Liver (tissue), 8 donors: ENCODE measurements at regions not wholly inside any gene's neighbourhood (a gene's known extent, or its start where the extent isn't known, plus 50 kb on each side); places are given as distances from the start of the nearest gene placed in this dataset.

ENCODE experiments used
- DNase-seq: peaks from one replicate; pipeline ENCODE4 v3.0.0-alpha.2; 2017; ENCODE audit warnings: low spot score
- H3K27ac ChIP-seq, 2 donors: one replicate each; pipeline ENCODE4 v1.7.0; 2013; ENCODE audit warnings: inconsistent platforms in 2 of 2, low read length in 2 of 2, control low read depth in 1 of 2, low read depth in 1 of 2, mild to moderate bottlenecking in 1 of 2
- H3K27me3 ChIP-seq, 4 donors: one replicate each; pipeline versions ENCODE4 v1.6.1 to v1.7.0; 2013; ENCODE audit warnings: low read length in 3 of 4, inconsistent platforms in 1 of 4, mild to moderate bottlenecking in 1 of 4, moderate library complexity in 1 of 4; ENCODE audit not compliant: control insufficient read depth in 4 of 4, insufficient read depth in 4 of 4
- H3K36me3 ChIP-seq, 4 donors: one replicate each; pipeline versions ENCODE4 v1.6.1 to v1.7.0; 2013; ENCODE audit warnings: low read length in 3 of 4, mild to moderate bottlenecking in 3 of 4, low read depth in 1 of 4, moderate library complexity in 1 of 4; ENCODE audit not compliant: control insufficient read depth in 4 of 4, insufficient read depth in 3 of 4
- H3K4me1 ChIP-seq, 4 donors: one replicate each; pipeline versions ENCODE4 v1.6.1 to v1.7.0; 2013; ENCODE audit warnings: low read length in 3 of 4, mild to moderate bottlenecking in 3 of 4, moderate library complexity in 1 of 4; ENCODE audit not compliant: control insufficient read depth in 4 of 4, insufficient read depth in 4 of 4
- H3K4me3 ChIP-seq, 3 donors: one replicate each; pipeline versions ENCODE4 v1.6.1 to v1.7.0; 2013; ENCODE audit warnings: low read length in 3 of 3, control low read depth in 1 of 3, low read depth in 1 of 3, mild to moderate bottlenecking in 1 of 3
- H3K9ac ChIP-seq, 2 donors: one replicate each; pipeline ENCODE4 v1.7.0; 2013; ENCODE audit warnings: low read length in 2 of 2, mild to moderate bottlenecking in 2 of 2, moderate library complexity in 2 of 2, control low read depth in 1 of 2, low read depth in 1 of 2
- H3K9me3 ChIP-seq, 4 donors: one replicate each; pipeline versions ENCODE4 v1.6.1 to v1.7.0; 2013; ENCODE audit warnings: low read length in 3 of 4; ENCODE audit not compliant: control insufficient read depth in 4 of 4
- EGR1 ChIP-seq, 2 donors: IDR thresholded peaks; 2 replicates each; pipeline ENCODE4 v1.6.1; 2016 to 2018; ENCODE audit warnings: antibody characterized with exemption in 2 of 2, low read depth in 2 of 2
- FOXA1 ChIP-seq: IDR thresholded peaks from 2 replicates; pipeline ENCODE4 v1.6.1; 2016; ENCODE audit warnings: antibody characterized with exemption
- GABPA ChIP-seq, 2 donors: IDR thresholded peaks in 1 of 2; conservative IDR thresholded peaks in 1 of 2; 2 replicates each; pipeline ENCODE4 v1.6.1; 2016; ENCODE audit warnings: antibody characterized with exemption in 2 of 2, mild to moderate bottlenecking in 1 of 2, moderate library complexity in 1 of 2
- HNF4A ChIP-seq, 2 donors: conservative IDR thresholded peaks; 2 replicates each; pipeline ENCODE4 v1.6.1; 2016; ENCODE audit warnings: antibody characterized with exemption in 2 of 2, mild to moderate bottlenecking in 2 of 2
- HNF4G ChIP-seq: IDR thresholded peaks from 2 replicates; pipeline ENCODE4 v1.6.1; 2016; ENCODE audit warnings: antibody characterized with exemption
- JUND ChIP-seq, 2 donors: IDR thresholded peaks; 2 replicates each; pipeline ENCODE4 v1.6.1; 2016; ENCODE audit warnings: antibody characterized with exemption in 2 of 2
- NR2F2 ChIP-seq: IDR thresholded peaks from 2 replicates; pipeline ENCODE4 v1.6.1; 2016; ENCODE audit warnings: antibody characterized with exemption
- RAD21 ChIP-seq, 2 donors: IDR thresholded peaks; 2 replicates each; pipeline ENCODE4 v1.6.1; 2016; ENCODE audit warnings: antibody characterized with exemption in 2 of 2, mild to moderate bottlenecking in 2 of 2
- RXRA ChIP-seq, 2 donors: IDR thresholded peaks; 2 replicates each; pipeline ENCODE4 v1.6.1; 2017 to 2018; ENCODE audit warnings: antibody characterized with exemption in 2 of 2, mild to moderate bottlenecking in 1 of 2
- SP1 ChIP-seq: IDR thresholded peaks from 2 replicates; pipeline ENCODE4 v1.6.1; 2018; ENCODE audit warnings: antibody characterized with exemption, mild to moderate bottlenecking
- TAF1 ChIP-seq: conservative IDR thresholded peaks from 2 replicates; pipeline ENCODE4 v1.6.1; 2016; ENCODE audit warnings: antibody characterized with exemption, mild to moderate bottlenecking
- YY1 ChIP-seq: IDR thresholded peaks from 2 replicates; pipeline ENCODE4 v1.6.1; 2016; ENCODE audit warnings: antibody characterized with exemption, mild to moderate bottlenecking
- WGBS: extraction: QIAGEN DNeasy Blood & Tissue Kit; methylation state at CpG from one replicate; pipeline ENCODE4 v1.1.7; 2013; 5-methylcytosine and 5-hydroxymethylcytosine counted together
- TF ChIP-seq, protein P1 (sequence below): IDR thresholded peaks from 2 replicates; pipeline ENCODE4 v1.6.1; 2016; ENCODE audit warnings: antibody characterized with exemption
- TF ChIP-seq, protein P2 (sequence below): IDR thresholded peaks from 2 replicates; pipeline ENCODE4 v1.6.1; 2016; ENCODE audit warnings: antibody characterized with exemption
- TF ChIP-seq, protein P3 (sequence below): IDR thresholded peaks from 2 replicates; pipeline ENCODE4 v1.6.1; 2016; ENCODE audit warnings: antibody characterized with exemption
- TF ChIP-seq, protein P4 (sequence below): fragments of 150-350 bp; IDR thresholded peaks from 2 replicates; pipeline ENCODE4 v1.5.1; 2017; ENCODE audit warnings: improper control_type of control experiment, low read depth, low read length; ENCODE audit not compliant: missing input control
- TF ChIP-seq, protein P5 (sequence below): IDR thresholded peaks from 2 replicates; pipeline ENCODE4 v1.6.1; 2016; ENCODE audit warnings: antibody characterized with exemption, mild to moderate bottlenecking
- donor health status: healthy.
- donor health status: healthy.
- donor health status: healthy.
- donor health status: healthy.
- donor health status: healthy.

DNA sequence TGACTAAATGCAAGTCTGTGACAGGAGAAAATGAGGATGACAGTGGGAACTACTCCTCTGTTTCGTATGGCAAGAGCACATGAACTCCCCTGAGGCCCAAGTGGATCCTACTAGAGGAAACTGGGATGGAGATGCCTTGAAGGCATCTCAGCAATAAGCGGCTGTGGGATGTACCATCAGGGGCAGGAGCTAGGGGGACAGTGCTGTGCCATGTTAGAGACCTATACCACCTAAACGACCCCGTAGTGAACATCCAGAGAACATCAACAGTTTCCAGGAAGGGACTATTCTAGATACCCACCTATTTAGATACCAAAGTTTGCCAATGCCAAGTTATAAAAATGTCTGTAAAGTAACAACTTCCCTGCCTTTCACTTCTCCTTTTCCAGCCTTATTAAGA lies 860.8 kb upstream of the ACVR2A start:
- Histone ChIP-seq H3K27me3 (no peaks in the 10 kb centered on the region), H3K4me1 (no peaks in the 10 kb centered on the region), H3K9ac (no peak overlapping the region), H3K27ac (no peak overlapping the region), H3K36me3 (no peaks in the 10 kb centered on the region), H3K9me3 (no peaks in the 10 kb centered on the region), H3K4me3 (no peak overlapping the region)
- no peak for DNase-seq
- 62% methylated on average over 4 of the region's 4 CpGs for WGBS
- TF ChIP-seq YY1 (no peak), HNF4G (no peak), RXRA (IDR thresholded peaks at IDR 0.05) (no peak), FOXA1 (no peak), RAD21 (IDR thresholded peaks at IDR 0.05) (no peak)
- TF ChIP-seq, protein P1, sequence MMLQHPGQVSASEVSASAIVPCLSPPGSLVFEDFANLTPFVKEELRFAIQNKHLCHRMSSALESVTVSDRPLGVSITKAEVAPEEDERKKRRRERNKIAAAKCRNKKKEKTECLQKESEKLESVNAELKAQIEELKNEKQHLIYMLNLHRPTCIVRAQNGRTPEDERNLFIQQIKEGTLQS, result no peak

DNA sequence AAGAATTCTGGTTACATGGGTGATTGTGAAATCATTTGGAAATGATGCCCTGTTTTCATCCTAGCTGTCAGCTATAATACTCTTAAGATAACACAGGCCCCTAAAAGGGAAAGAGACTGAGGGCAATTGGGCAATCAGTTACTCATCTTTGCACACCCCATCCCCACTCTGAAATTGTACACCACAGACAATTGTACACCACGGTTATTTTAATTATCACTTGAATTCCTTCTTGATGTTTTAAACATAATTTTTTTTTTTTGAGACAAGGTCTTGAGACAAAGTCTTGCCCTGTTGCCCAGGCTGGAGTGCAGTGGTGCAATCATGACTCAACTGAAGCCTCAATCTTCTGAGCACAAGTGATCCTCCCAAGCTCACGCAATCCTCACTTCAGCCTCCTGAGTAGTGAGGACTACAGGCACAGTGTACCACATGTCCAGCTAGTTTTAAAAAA lies 862.4 kb upstream of the ACVR2A start:
- no peak for DNase-seq
- no peak overlapping the region for H3K4me3 ChIP-seq
- no peaks in the 10 kb centered on the region for H3K36me3 ChIP-seq
- H3K27ac ChIP-seq, result no peak overlapping the region
- no peaks in the 10 kb centered on the region for H3K4me1 ChIP-seq
- no peaks in the 10 kb centered on the region for H3K9me3 ChIP-seq
- 80% methylated on average over 2 of the region's 2 CpGs for WGBS
- H3K9ac ChIP-seq, result no peak overlapping the region
- no peaks in the 10 kb centered on the region for H3K27me3 ChIP-seq
- no peak for TF ChIP-seq SP1
- no peak for TF ChIP-seq RAD21 (IDR thresholded peaks at IDR 0.05)
- TF ChIP-seq YY1, result no peak
- TF ChIP-seq, protein P1, result no peak
- no peak for TF ChIP-seq JUND (IDR thresholded peaks at IDR 0.05)
- TF ChIP-seq, protein P2, sequence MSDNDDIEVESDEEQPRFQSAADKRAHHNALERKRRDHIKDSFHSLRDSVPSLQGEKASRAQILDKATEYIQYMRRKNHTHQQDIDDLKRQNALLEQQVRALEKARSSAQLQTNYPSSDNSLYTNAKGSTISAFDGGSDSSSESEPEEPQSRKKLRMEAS, result no peak
- no peak for TF ChIP-seq RXRA (IDR thresholded peaks at IDR 0.05)
- TF ChIP-seq EGR1 (IDR thresholded peaks at IDR 0.05; ENCODE audit: low read depth in 2 of 2), result no peak
- TF ChIP-seq FOXA1, result no peak
- TF ChIP-seq, protein P3, sequence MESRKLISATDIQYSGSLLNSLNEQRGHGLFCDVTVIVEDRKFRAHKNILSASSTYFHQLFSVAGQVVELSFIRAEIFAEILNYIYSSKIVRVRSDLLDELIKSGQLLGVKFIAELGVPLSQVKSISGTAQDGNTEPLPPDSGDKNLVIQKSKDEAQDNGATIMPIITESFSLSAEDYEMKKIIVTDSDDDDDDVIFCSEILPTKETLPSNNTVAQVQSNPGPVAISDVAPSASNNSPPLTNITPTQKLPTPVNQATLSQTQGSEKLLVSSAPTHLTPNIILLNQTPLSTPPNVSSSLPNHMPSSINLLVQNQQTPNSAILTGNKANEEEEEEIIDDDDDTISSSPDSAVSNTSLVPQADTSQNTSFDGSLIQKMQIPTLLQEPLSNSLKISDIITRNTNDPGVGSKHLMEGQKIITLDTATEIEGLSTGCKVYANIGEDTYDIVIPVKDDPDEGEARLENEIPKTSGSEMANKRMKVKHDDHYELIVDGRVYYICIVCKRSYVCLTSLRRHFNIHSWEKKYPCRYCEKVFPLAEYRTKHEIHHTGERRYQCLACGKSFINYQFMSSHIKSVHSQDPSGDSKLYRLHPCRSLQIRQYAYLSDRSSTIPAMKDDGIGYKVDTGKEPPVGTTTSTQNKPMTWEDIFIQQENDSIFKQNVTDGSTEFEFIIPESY, result no peak
- TF ChIP-seq GABPA (IDR thresholded peaks at IDR 0.05 in 1 of 2, conservative IDR thresholded peaks at IDR 0.05 in 1 of 2), result no peak
- TF ChIP-seq, protein P4, sequence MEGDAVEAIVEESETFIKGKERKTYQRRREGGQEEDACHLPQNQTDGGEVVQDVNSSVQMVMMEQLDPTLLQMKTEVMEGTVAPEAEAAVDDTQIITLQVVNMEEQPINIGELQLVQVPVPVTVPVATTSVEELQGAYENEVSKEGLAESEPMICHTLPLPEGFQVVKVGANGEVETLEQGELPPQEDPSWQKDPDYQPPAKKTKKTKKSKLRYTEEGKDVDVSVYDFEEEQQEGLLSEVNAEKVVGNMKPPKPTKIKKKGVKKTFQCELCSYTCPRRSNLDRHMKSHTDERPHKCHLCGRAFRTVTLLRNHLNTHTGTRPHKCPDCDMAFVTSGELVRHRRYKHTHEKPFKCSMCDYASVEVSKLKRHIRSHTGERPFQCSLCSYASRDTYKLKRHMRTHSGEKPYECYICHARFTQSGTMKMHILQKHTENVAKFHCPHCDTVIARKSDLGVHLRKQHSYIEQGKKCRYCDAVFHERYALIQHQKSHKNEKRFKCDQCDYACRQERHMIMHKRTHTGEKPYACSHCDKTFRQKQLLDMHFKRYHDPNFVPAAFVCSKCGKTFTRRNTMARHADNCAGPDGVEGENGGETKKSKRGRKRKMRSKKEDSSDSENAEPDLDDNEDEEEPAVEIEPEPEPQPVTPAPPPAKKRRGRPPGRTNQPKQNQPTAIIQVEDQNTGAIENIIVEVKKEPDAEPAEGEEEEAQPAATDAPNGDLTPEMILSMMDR, result no peak
- TF ChIP-seq TAF1, result no peak
- TF ChIP-seq, protein P5, sequence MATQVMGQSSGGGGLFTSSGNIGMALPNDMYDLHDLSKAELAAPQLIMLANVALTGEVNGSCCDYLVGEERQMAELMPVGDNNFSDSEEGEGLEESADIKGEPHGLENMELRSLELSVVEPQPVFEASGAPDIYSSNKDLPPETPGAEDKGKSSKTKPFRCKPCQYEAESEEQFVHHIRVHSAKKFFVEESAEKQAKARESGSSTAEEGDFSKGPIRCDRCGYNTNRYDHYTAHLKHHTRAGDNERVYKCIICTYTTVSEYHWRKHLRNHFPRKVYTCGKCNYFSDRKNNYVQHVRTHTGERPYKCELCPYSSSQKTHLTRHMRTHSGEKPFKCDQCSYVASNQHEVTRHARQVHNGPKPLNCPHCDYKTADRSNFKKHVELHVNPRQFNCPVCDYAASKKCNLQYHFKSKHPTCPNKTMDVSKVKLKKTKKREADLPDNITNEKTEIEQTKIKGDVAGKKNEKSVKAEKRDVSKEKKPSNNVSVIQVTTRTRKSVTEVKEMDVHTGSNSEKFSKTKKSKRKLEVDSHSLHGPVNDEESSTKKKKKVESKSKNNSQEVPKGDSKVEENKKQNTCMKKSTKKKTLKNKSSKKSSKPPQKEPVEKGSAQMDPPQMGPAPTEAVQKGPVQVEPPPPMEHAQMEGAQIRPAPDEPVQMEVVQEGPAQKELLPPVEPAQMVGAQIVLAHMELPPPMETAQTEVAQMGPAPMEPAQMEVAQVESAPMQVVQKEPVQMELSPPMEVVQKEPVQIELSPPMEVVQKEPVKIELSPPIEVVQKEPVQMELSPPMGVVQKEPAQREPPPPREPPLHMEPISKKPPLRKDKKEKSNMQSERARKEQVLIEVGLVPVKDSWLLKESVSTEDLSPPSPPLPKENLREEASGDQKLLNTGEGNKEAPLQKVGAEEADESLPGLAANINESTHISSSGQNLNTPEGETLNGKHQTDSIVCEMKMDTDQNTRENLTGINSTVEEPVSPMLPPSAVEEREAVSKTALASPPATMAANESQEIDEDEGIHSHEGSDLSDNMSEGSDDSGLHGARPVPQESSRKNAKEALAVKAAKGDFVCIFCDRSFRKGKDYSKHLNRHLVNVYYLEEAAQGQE, result no peak
- TF ChIP-seq HNF4A (conservative IDR thresholded peaks at IDR 0.05), result no peak
- TF ChIP-seq NR2F2, result no peak
- TF ChIP-seq HNF4G, result no peak
